A673 (cell line): ENCODE measurements at regions not wholly inside any gene's neighbourhood (a gene's known extent, or its start where the extent isn't known, plus 50 kb on each side); places are given as distances from the start of the nearest gene placed in this dataset.

ENCODE experiments used
- BruUV-seq: library from RNA; stranded (reverse); fragments of 400-500 nt; replicated peaks from 2 replicates; lab custom pipeline; 2021; lab: Mats Ljungman, UMichigan
- CTCF ChIA-PET: fragments of 300-600 bp; sonication (Branson Sonifier 250); formaldehyde crosslinking; loops from one replicate; lab custom pipeline; 2022; ENCODE audit warnings: antibody characterized with exemption; lab: Charles Lee
- POLR2A ChIA-PET: fragments of 300-600 bp; sonication (Branson Sonifier 250); formaldehyde crosslinking; loops from one replicate; lab custom pipeline; 2022; ENCODE audit warnings: antibody characterized with exemption; ENCODE audit not compliant: low non-redundant PET; lab: Charles Lee
- DNase-seq: peaks from one replicate; pipeline ENCODE4 v3.0.0-alpha.2; 2015; ENCODE audit warnings: low spot score
- H3K27ac ChIP-seq: fragments of 200-600 bp; sonication (generic); 2 replicates; pipeline ENCODE4 v1.5.1; 2016; ENCODE audit warnings: mixed run types, low read depth, mild to moderate bottlenecking, mixed read lengths, antibody characterized with exemption, low read length; ENCODE audit not compliant: poor library complexity, severe bottlenecking
- H3K27me3 ChIP-seq: fragments of 200-600 bp; sonication (generic); replicated peaks from 2 replicates; pipeline ENCODE4 v1.6.1; 2017; ENCODE audit warnings: mixed run types, low read depth, mild to moderate bottlenecking, mixed read lengths, antibody characterized with exemption, low read length; ENCODE audit not compliant: insufficient read depth, poor library complexity
- H3K36me3 ChIP-seq: fragments of 200-600 bp; sonication (generic); 2 replicates; pipeline ENCODE4 v1.6.1; 2016; ENCODE audit warnings: mixed run types, mild to moderate bottlenecking, mixed read lengths, antibody characterized with exemption, low read length; ENCODE audit not compliant: insufficient read depth, poor library complexity, severe bottlenecking
- H3K4me1 ChIP-seq: fragments of 200-600 bp; sonication (generic); 2 replicates; pipeline ENCODE4 v1.6.1; 2017; ENCODE audit warnings: mixed run types, mild to moderate bottlenecking, mixed read lengths, antibody characterized with exemption, low read length; ENCODE audit not compliant: insufficient read depth, poor library complexity, severe bottlenecking
- H3K4me3 ChIP-seq: fragments of 200-600 bp; sonication (generic); 2 replicates; pipeline ENCODE4 v1.5.1; 2016; ENCODE audit warnings: low read depth, mixed run types, mild to moderate bottlenecking, mixed read lengths, low read length; ENCODE audit not compliant: poor library complexity, severe bottlenecking
- H3K9me3 ChIP-seq: fragments of 200-600 bp; sonication (generic); 2 replicates; pipeline ENCODE4 v1.6.1; 2016; ENCODE audit warnings: mixed run types, low read depth, mild to moderate bottlenecking, mixed read lengths, antibody characterized with exemption, low read length; ENCODE audit not compliant: poor library complexity, severe bottlenecking
- CTCF ChIP-seq: fragments of 300-800, 200-600 bp; sonication (generic); conservative IDR thresholded peaks from 2 replicates; pipeline ENCODE4 v1.5.1; 2017; ENCODE audit warnings: low read depth, mild to moderate bottlenecking, antibody characterized with exemption, low read length, moderate library complexity, mixed read lengths
- EZH2 ChIP-seq: fragments of 200-600 bp; sonication (generic); IDR thresholded peaks from 2 replicates; pipeline ENCODE4 v1.6.1; 2017; ENCODE audit warnings: borderline replicate concordance, low read depth, mild to moderate bottlenecking, mixed read lengths, antibody characterized with exemption, low read length; ENCODE audit not compliant: poor library complexity, severe bottlenecking
- intact Hi-C: fragments of 100-400 bp; cut with micrococcal nuclease; formaldehyde crosslinking; loops from one replicate; pipeline ENCODE4 v1.10.0; 2022; ENCODE audit not compliant: unreplicated experiment

- Histone ChIP-seq H3K36me3 (no peaks in the 10 kb centered on the region), H3K27ac (no peak overlapping the region), H3K4me3 (no peak overlapping the region), H3K4me1 (peaks cover 5% of the 10 kb centered on the region), H3K27me3 (no peaks in the 10 kb centered on the region), H3K9me3 (no peaks in the 10 kb centered on the region)
- TF ChIP-seq EZH2 (no peak), CTCF (peak; percentile 96)
- no TSS peak for BruUV-seq
- ChIA-PET POLR2A (no interaction called here), CTCF (interaction anchor here (0.5 to 0.6 kb wide), 2 partner anchors 8 to 359 kb away, joined by 4 to 9 read pairs; no protein-coding TSS in a partner anchor)
- intact Hi-C loops, result no loop called here
- DNase-seq, result peak; percentile 71
These were observed 208.0 kb downstream of the TFCP2L1 start for GRCh38 chr2:121076885-121077549.

GRCh38 chr2:121078899-121079298, 206.1 kb downstream of the TFCP2L1 start:
- intact Hi-C loops, result no loop called here
- H3K4me3 ChIP-seq, result no peak overlapping the region
- H3K27me3 ChIP-seq, result no peaks in the 10 kb centered on the region
- H3K27ac ChIP-seq, result no peak overlapping the region
- POLR2A ChIA-PET, result no interaction called here
- CTCF ChIA-PET, result interaction anchor here (0.5 to 0.6 kb wide), 5 partner anchors 15 to 1566 kb away, joined by 3 to 6 read pairs (median 4); no protein-coding TSS in a partner anchor
- peaks cover 5% of the 10 kb centered on the region for H3K4me1 ChIP-seq
- TF ChIP-seq EZH2 (no peak), CTCF (no peak)
- no peaks in the 10 kb centered on the region for H3K9me3 ChIP-seq
- H3K36me3 ChIP-seq, result no peaks in the 10 kb centered on the region
- DNase-seq, result peak; percentile 32
- no TSS peak for BruUV-seq

GRCh38 chr2:121080013-121080772, 204.8 kb downstream of the TFCP2L1 start:
- Histone ChIP-seq H3K9me3 (no peaks in the 10 kb centered on the region), H3K27ac (no peak overlapping the region), H3K4me1 (no peaks in the 10 kb centered on the region), H3K36me3 (no peaks in the 10 kb centered on the region), H3K27me3 (no peaks in the 10 kb centered on the region), H3K4me3 (no peak overlapping the region)
- CTCF ChIA-PET, result interaction anchor here (0.5 to 1.6 kb wide), 10 partner anchors 9 to 1438 kb away, joined by 3 to 12 read pairs (median 5); no protein-coding TSS in a partner anchor
- intact Hi-C loops, result loop anchor here (5.0 kb wide), 1 partner anchor 637 kb away; no protein-coding TSS in a partner anchor
- DNase-seq, result peak; percentile 72
- TF ChIP-seq EZH2, result no peak
- peak; percentile 86 for TF ChIP-seq CTCF
- POLR2A ChIA-PET, result interaction anchor here (0.6 kb wide), 1 partner anchor 385 kb away, joined by 3 read pairs; no protein-coding TSS in a partner anchor
- no TSS peak for BruUV-seq
